OCI-LY7 (cell line): ENCODE measurements at regions not wholly inside any gene's neighbourhood (a gene's known extent, or its start where the extent isn't known, plus 50 kb on each side); places are given as distances from the start of the nearest gene placed in this dataset.

ENCODE experiments used
- EZH2phosphoT487 ChIP-seq: fragments of 200-600 bp; sonication (generic); IDR thresholded peaks from 2 replicates; pipeline ENCODE4 v1.6.1; 2018; ENCODE audit warnings: low read depth, borderline replicate concordance, mild to moderate bottlenecking, mixed run types, antibody characterized with exemption, low read length, moderate library complexity, mixed read lengths
- TF ChIP-seq, protein P1 (sequence below): fragments of 200-600 bp; sonication (generic); conservative IDR thresholded peaks from 2 replicates; pipeline ENCODE4 v1.5.1; 2014; ENCODE audit warnings: mild to moderate bottlenecking, antibody characterized with exemption, low read length, moderate library complexity, mixed read lengths

DNA sequence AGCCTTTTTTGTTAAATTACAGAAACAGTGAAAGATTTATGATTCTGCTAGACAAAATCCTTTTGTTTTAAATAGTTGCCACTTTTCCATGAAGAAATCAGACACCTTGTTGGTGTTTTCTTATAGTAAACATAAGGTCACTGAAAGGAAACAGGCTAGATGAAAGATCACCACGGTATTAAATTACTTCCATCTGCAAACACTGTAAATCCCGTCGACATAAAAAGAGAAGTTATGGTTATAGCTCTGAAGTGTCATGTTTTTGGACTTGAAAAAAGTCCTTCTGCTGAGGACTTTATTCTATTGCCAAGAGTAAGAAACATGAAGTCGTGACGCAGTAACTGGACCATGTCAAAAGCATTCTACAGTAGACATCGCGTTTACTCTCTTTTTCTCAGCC, 567.6 kb upstream of the SLIT2 start:
- TF ChIP-seq, protein P1, sequence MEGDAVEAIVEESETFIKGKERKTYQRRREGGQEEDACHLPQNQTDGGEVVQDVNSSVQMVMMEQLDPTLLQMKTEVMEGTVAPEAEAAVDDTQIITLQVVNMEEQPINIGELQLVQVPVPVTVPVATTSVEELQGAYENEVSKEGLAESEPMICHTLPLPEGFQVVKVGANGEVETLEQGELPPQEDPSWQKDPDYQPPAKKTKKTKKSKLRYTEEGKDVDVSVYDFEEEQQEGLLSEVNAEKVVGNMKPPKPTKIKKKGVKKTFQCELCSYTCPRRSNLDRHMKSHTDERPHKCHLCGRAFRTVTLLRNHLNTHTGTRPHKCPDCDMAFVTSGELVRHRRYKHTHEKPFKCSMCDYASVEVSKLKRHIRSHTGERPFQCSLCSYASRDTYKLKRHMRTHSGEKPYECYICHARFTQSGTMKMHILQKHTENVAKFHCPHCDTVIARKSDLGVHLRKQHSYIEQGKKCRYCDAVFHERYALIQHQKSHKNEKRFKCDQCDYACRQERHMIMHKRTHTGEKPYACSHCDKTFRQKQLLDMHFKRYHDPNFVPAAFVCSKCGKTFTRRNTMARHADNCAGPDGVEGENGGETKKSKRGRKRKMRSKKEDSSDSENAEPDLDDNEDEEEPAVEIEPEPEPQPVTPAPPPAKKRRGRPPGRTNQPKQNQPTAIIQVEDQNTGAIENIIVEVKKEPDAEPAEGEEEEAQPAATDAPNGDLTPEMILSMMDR = no peak
- no peak for TF ChIP-seq EZH2phosphoT487
